SK-N-MC (cell line): ENCODE measurements at regions not wholly inside any gene's neighbourhood (a gene's known extent, or its start where the extent isn't known, plus 50 kb on each side); places are given as distances from the start of the nearest gene placed in this dataset.

Experiments used
- DNase-seq: peaks from one replicate; pipeline ENCODE4 v3.0.0-alpha.2; 2011; ENCODE audit warnings: low read depth, low spot score
- H3K27ac ChIP-seq: fragments of 200-600 bp; sonication (generic); 2 replicates; pipeline ENCODE4 v1.5.1; 2016; ENCODE audit warnings: mixed run types
- H3K36me3 ChIP-seq: fragments of 200-600 bp; sonication (generic); 2 replicates; pipeline ENCODE4 v1.6.1; 2017; ENCODE audit warnings: antibody characterized with exemption, low read length, mixed read lengths; ENCODE audit not compliant: insufficient read depth
- H3K4me3 ChIP-seq: fragments of 200-600 bp; sonication (generic); 2 replicates; pipeline ENCODE4 v1.5.1; 2016
- H3K9ac ChIP-seq: fragments of 200-600 bp; sonication (generic); 2 replicates; pipeline ENCODE4 v1.8.0; 2017; ENCODE audit warnings: mixed run types, mixed read lengths; ENCODE audit not compliant: insufficient read length
- H3K9me3 ChIP-seq: fragments of 200-600 bp; sonication (generic); 2 replicates; pipeline ENCODE4 v1.6.1; 2017; ENCODE audit warnings: low read depth, mild to moderate bottlenecking, antibody characterized with exemption, low read length, moderate library complexity, mixed read lengths
- EZH2 ChIP-seq: fragments of 200-600 bp; sonication (generic); IDR thresholded peaks from one replicate; pipeline ENCODE4 v1.6.1; 2017; ENCODE audit warnings: antibody characterized with exemption
- FOXP2 ChIP-seq: optimal IDR thresholded peaks from 2 replicates; pipeline ENCODE3; 2011; ENCODE audit warnings: mild to moderate bottlenecking, moderate library complexity; ENCODE audit not compliant: insufficient read depth; ENCODE audit errors: extremely low read length, control extremely low read depth
- POLR2AphosphoS5 ChIP-seq: IDR thresholded peaks from 2 replicates; pipeline ENCODE4 v1.6.1; 2012; ENCODE audit warnings: mild to moderate bottlenecking, low read depth, low read length, borderline replicate concordance

- no peak for DNase-seq
- Histone ChIP-seq H3K36me3 (no peaks in the 10 kb centered on the region), H3K9me3 (no peaks in the 10 kb centered on the region), H3K9ac (no peak overlapping the region), H3K4me3 (no peak overlapping the region), H3K27ac (no peak overlapping the region)
- TF ChIP-seq EZH2 (no peak), POLR2AphosphoS5 (no peak), FOXP2 (no peak)
These were observed 107.2 kb upstream of the RAD23B start for GRCh38 chr9:107175816-107176435.

DNA sequence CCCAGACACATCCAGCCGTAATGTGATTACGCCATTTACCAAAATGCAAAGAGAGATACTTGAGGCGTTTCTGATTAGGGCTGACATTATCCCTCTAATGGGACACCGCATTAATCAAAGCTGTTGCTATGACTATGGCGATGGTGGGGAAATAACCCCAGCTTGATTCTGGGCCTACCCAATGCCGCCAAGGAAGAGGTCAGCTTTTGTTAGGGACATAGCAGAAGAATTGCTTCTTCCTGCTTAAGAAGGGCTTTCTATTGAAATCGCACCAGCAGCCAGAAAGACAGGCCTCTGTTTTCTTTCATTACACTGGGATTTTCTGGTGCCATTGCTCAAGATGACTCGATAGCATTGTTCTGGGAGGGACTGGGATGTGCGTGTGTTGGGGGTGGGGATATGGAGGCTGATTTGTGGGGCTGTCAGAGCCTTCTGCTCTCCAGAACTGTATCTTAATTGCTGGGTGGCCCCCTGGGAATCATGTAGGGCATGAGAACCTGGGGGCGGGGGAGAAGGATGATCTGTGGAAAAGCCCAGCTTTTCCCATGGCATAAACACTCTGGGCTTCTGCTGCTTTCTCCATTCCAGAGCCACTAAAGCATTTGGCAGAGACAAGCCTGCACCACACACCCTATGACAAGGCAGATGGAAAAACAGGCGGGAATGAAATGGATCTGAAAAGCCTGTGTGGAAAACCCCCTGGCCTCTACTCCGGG, 106.5 kb upstream of the RAD23B start:
- H3K36me3 ChIP-seq: no peaks in the 10 kb centered on the region
- no peak overlapping the region for H3K27ac ChIP-seq
- TF ChIP-seq POLR2AphosphoS5 (no peak), EZH2 (no peak), FOXP2 (no peak)
- H3K9me3 ChIP-seq: no peaks in the 10 kb centered on the region
- H3K9ac ChIP-seq: no peak overlapping the region
- no peak for DNase-seq
- H3K4me3 ChIP-seq: no peak overlapping the region

DNA sequence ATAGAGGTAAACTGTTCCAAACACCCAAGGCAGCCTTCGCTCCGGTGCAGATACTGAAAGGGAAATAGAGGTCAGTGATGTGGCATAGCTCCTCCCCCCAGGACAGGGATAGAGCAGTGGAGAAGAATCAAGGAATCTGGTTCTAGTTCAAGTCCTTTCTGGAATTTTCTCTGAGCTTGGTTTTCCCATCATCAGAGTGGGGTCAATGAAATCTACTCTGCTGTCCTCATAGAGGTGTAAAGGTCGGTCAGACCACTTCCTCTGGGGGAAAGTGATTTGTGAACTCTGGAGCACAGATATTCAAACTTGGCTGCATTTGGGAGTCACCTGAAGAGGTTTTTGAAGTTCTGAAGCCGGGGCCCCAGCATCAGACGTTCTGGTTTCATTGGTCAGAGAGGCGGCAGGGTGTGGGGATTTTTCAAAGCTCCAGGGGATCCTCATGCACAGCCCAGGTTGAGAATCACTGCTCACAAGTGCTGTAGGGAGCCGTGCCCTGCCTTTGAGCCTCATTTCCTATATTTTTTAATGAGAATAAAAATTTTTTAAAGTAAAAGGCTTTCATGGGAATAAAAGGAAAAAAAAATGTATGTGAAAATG, 105.7 kb upstream of the RAD23B start:
- Histone ChIP-seq H3K4me3 (no peak overlapping the region), H3K9ac (no peak overlapping the region), H3K36me3 (no peaks in the 10 kb centered on the region), H3K9me3 (no peaks in the 10 kb centered on the region), H3K27ac (no peak overlapping the region)
- DNase-seq: no peak
- TF ChIP-seq POLR2AphosphoS5: no peak
- TF ChIP-seq FOXP2: no peak
- no peak for TF ChIP-seq EZH2

DNA sequence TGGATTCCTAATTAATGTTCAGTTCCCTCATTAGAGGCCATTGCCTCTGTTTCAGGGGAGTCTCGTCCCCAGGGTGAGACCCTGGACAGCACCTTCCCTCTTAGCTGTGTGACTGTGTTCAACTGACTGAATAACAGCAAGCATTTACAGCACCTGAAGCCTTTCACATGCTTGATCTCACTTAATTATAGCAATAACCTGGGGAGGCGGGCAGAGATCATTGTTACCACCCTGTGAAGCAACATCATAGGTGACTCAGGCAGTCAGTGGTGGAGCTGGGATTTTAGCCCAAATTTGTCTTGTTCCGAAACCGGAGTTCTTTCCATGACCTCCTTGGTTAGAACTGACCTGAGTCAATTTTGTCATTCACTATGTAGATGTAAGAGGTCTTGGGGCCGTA, 105.2 kb upstream of the RAD23B start:
- no peak for DNase-seq
- H3K4me3 ChIP-seq: no peak overlapping the region
- TF ChIP-seq POLR2AphosphoS5: no peak
- TF ChIP-seq EZH2: no peak
- TF ChIP-seq FOXP2: no peak
- no peaks in the 10 kb centered on the region for H3K9me3 ChIP-seq
- H3K27ac ChIP-seq: no peak overlapping the region
- H3K36me3 ChIP-seq: no peaks in the 10 kb centered on the region
- no peak overlapping the region for H3K9ac ChIP-seq

DNA sequence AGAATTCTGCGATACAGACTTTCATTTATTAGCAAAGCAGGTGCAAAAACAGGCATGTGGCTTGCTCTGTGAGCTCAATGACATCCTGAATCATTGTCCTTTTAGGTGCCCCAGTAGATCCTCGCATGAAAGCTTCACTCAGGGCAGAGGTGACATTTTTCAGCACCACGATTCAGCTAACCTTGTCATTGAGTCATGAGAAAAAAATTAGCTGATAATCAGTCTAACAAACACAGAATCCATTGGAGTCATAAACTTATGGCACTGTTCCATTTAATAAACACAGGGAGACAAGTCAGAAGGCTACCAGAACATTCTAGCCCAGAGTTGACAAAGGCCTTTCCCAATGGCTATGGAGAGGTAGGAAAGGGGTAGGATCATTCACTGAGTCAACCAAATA, 104.8 kb upstream of the RAD23B start:
- Histone ChIP-seq H3K9me3 (no peaks in the 10 kb centered on the region), H3K27ac (no peak overlapping the region), H3K9ac (no peak overlapping the region), H3K36me3 (no peaks in the 10 kb centered on the region), H3K4me3 (no peak overlapping the region)
- TF ChIP-seq FOXP2: no peak
- TF ChIP-seq EZH2: no peak
- TF ChIP-seq POLR2AphosphoS5: no peak
- no peak for DNase-seq

- H3K36me3 ChIP-seq: no peaks in the 10 kb centered on the region
- TF ChIP-seq FOXP2 (no peak), POLR2AphosphoS5 (no peak), EZH2 (no peak)
These were observed 102.9 kb upstream of the RAD23B start for GRCh38 chr9:107180206-107180605.

GRCh38 chr9:107183176-107183575, 99.9 kb upstream of the RAD23B start:
- Histone ChIP-seq H3K27ac (no peak overlapping the region), H3K9ac (no peak overlapping the region), H3K4me3 (no peak overlapping the region), H3K36me3 (no peaks in the 10 kb centered on the region), H3K9me3 (no peaks in the 10 kb centered on the region)
- DNase-seq: no peak
- TF ChIP-seq FOXP2 (no peak), EZH2 (no peak), POLR2AphosphoS5 (no peak)

More at GRCh38 chr9:107180206-107180605, 102.9 kb upstream of the RAD23B start:
- no peak overlapping the region for H3K27ac ChIP-seq
- DNase-seq: no peak
- H3K9ac ChIP-seq: no peak overlapping the region
- H3K4me3 ChIP-seq: no peak overlapping the region
- H3K9me3 ChIP-seq: no peaks in the 10 kb centered on the region

DNA sequence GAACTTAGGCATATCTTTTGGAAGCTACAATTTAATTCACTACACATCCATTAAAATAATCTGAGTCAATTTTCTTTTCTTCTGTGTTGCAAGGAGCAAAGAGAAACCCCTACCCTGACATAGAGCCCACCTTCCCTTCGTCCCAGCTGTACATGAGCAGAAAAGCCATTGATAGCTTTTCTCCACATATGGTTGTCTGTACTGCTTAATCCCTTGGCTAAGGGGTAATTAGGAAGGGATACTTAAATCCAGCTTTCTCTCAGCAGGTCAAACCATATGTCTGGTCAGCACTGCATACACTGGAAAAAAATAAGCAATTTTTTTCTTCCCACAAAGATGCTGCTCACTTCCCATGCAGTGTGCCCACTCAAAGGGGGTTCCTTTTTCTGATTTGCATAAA, 94.7 kb upstream of the RAD23B start:
- H3K9me3 ChIP-seq: no peaks in the 10 kb centered on the region
- H3K9ac ChIP-seq: no peak overlapping the region
- no peak for TF ChIP-seq EZH2
- no peak for TF ChIP-seq POLR2AphosphoS5
- no peak for DNase-seq
- H3K27ac ChIP-seq: no peak overlapping the region
- H3K4me3 ChIP-seq: no peak overlapping the region
- H3K36me3 ChIP-seq: no peaks in the 10 kb centered on the region
